Natural killer cell (primary cell): ENCODE measurements at regions not wholly inside any gene's neighbourhood (a gene's known extent, or its start where the extent isn't known, plus 50 kb on each side); places are given as distances from the start of the nearest gene placed in this dataset.
"Not testable (repeated sequence)": the region's sequence is repeated elsewhere in the genome, so short reads cannot be mapped to it uniquely, and the experiment has no call there.

Experiments
- ATAC-seq, 3 donors: fragments of 150-1000 bp in 2 of 3; fragments of 200-7000 bp in 1 of 3; cut with Tn5 transposase; 1 replicate in 1 of 3; 2 replicates in 2 of 3; pipeline ENCODE4 v1.10.0; 2021; ENCODE audit warnings: mild to moderate bottlenecking in 2 of 3, moderate library complexity in 2 of 3
- DNase-seq, 2 donors: peaks; one replicate each; pipeline versions ENCODE4 v3.0.0 to v3.0.0-alpha.2; 2013 to 2021; ENCODE audit warnings: mixed read lengths in 1 of 2
- H3K27ac ChIP-seq: one replicate; pipeline ENCODE4 v1.5.1; 2013; ENCODE audit warnings: mild to moderate bottlenecking, low read length
- H3K27me3 ChIP-seq: one replicate; pipeline ENCODE4 v1.6.1; 2013; ENCODE audit warnings: low read length; ENCODE audit not compliant: control insufficient read depth, insufficient read depth
- H3K36me3 ChIP-seq: one replicate; pipeline ENCODE4 v1.6.1; 2013; ENCODE audit warnings: low read length; ENCODE audit not compliant: control insufficient read depth, insufficient read depth
- H3K4me1 ChIP-seq: one replicate; pipeline ENCODE4 v1.6.1; 2013; ENCODE audit warnings: low read length; ENCODE audit not compliant: control insufficient read depth, insufficient read depth
- H3K4me3 ChIP-seq: one replicate; pipeline ENCODE4 v1.5.1; 2013; ENCODE audit warnings: low read length
- H3K9me3 ChIP-seq: one replicate; pipeline ENCODE4 v1.6.1; 2013; ENCODE audit warnings: low read length; ENCODE audit not compliant: control insufficient read depth, insufficient read depth
- H3K27ac Mint-ChIP-seq, 2 donors: one replicate each; pipeline ENCODE4 v1.8.0; 2022; ENCODE audit warnings: mild to moderate bottlenecking in 2 of 2, mixed read lengths in 2 of 2, moderate library complexity in 1 of 2
- H3K27me3 Mint-ChIP-seq, 2 donors: one replicate each; pipeline ENCODE4 v1.8.0; 2022; ENCODE audit warnings: low read depth in 2 of 2, mixed read lengths in 2 of 2
- H3K36me3 Mint-ChIP-seq: one replicate; pipeline ENCODE4 v1.8.0; 2022; ENCODE audit warnings: mixed read lengths
- H3K4me1 Mint-ChIP-seq, 2 donors: one replicate each; pipeline ENCODE4 v1.8.0; 2022; ENCODE audit warnings: mixed read lengths in 2 of 2
- H3K4me3 Mint-ChIP-seq: one replicate; pipeline ENCODE4 v1.8.0; 2022; ENCODE audit warnings: mild to moderate bottlenecking, moderate library complexity, mixed read lengths
- H3K9me3 Mint-ChIP-seq, 2 donors: one replicate each; pipeline ENCODE4 v1.8.0; 2022; ENCODE audit warnings: mixed read lengths in 2 of 2
- CTCF ChIP-seq: fragments of 200-600 bp; IDR thresholded peaks from one replicate; pipeline ENCODE4 v1.8.0; 2022; ENCODE audit warnings: antibody characterized with exemption
- WGBS: methylation state at CpG from one replicate; pipeline ENCODE4 v1.1.7; 2013; ENCODE audit warnings: missing lambda C conversion rate; ENCODE audit not compliant: insufficient coverage; 5-methylcytosine and 5-hydroxymethylcytosine counted together
- intact Hi-C: fragments of 100-400 bp; cut with micrococcal nuclease; formaldehyde crosslinking; loops from one replicate; pipeline ENCODE4 v1.14.2; 2022

GRCh38 chr6:90361174-90361573 lies 64.5 kb upstream of the BACH2 start:
- Mint-ChIP-seq H3K4me1 (no peaks in the 10 kb centered on the region), H3K36me3 (no peaks in the 10 kb centered on the region), H3K27me3 (peaks cover 0 to 3% of the 10 kb centered on the region in 2 donors), H3K4me3 (no peak overlapping the region), H3K27ac (no peak overlapping the region), H3K9me3 (no peaks in the 10 kb centered on the region)
- Histone ChIP-seq H3K9me3 (no peaks in the 10 kb centered on the region), H3K27me3 (no peaks in the 10 kb centered on the region), H3K4me3 (no peak overlapping the region), H3K27ac (no peak overlapping the region), H3K4me1 (no peaks in the 10 kb centered on the region), H3K36me3 (no peaks in the 10 kb centered on the region)
- no peak for ATAC-seq
- 90% methylated on average over 4 of the region's 4 CpGs for WGBS
- DNase-seq = no peak
- TF ChIP-seq CTCF = no peak
- intact Hi-C loops = no loop called here

- WGBS = 93% methylated on average over 9 of the region's 11 CpGs
- H3K27ac Mint-ChIP-seq, H3K4me3 Mint-ChIP-seq, H3K27me3 Mint-ChIP-seq, intact Hi-C loops, H3K36me3 Mint-ChIP-seq, H3K36me3 ChIP-seq, H3K4me1 ChIP-seq, H3K27ac ChIP-seq, H3K9me3 ChIP-seq, H3K4me3 ChIP-seq, H3K4me1 Mint-ChIP-seq, ATAC-seq, DNase-seq, H3K27me3 ChIP-seq, H3K9me3 Mint-ChIP-seq: not testable (repeated sequence)
These were observed 61.6 kb upstream of the BACH2 start for GRCh38 chr6:90358036-90358770.

- H3K27me3 Mint-ChIP-seq = peaks cover 3 to 8% of the 10 kb centered on the region in 2 donors
- ATAC-seq (no peak), DNase-seq (no peak)
- H3K4me1 ChIP-seq = peaks cover 3% of the 10 kb centered on the region
- no peak overlapping the region for H3K27ac Mint-ChIP-seq
- no peak for TF ChIP-seq CTCF
- no peak overlapping the region for H3K4me3 ChIP-seq
- H3K4me3 Mint-ChIP-seq = no peak overlapping the region
- peaks cover 2 to 4% of the 10 kb centered on the region in 2 donors for H3K4me1 Mint-ChIP-seq
- H3K36me3 Mint-ChIP-seq = no peaks in the 10 kb centered on the region
- no peaks in the 10 kb centered on the region for H3K9me3 Mint-ChIP-seq
- H3K9me3 ChIP-seq = no peaks in the 10 kb centered on the region
- H3K36me3 ChIP-seq = no peaks in the 10 kb centered on the region
- H3K27me3 ChIP-seq = no peaks in the 10 kb centered on the region
- H3K27ac ChIP-seq = no peak overlapping the region
- intact Hi-C loops = no loop called here
- WGBS = 90% methylated on average over 12 of the region's 12 CpGs
These were observed 59.4 kb upstream of the BACH2 start for GRCh38 chr6:90356012-90356421.

GRCh38 chr6:90354961-90355360 lies 58.3 kb upstream of the BACH2 start:
- Histone ChIP-seq H3K4me3 (no peak overlapping the region), H3K27me3 (no peaks in the 10 kb centered on the region), H3K36me3 (no peaks in the 10 kb centered on the region), H3K27ac (no peak overlapping the region), H3K4me1 (peaks cover 4% of the 10 kb centered on the region), H3K9me3 (no peaks in the 10 kb centered on the region)
- DNase-seq (no peak), ATAC-seq (no peak)
- H3K27me3 Mint-ChIP-seq = peaks cover 3 to 8% of the 10 kb centered on the region in 2 donors
- H3K27ac Mint-ChIP-seq = no peak overlapping the region
- no peak for TF ChIP-seq CTCF
- intact Hi-C loops = no loop called here
- H3K9me3 Mint-ChIP-seq = no peaks in the 10 kb centered on the region
- H3K4me1 Mint-ChIP-seq = peaks cover 7 to 11% of the 10 kb centered on the region in 2 donors
- no peaks in the 10 kb centered on the region for H3K36me3 Mint-ChIP-seq
- H3K4me3 Mint-ChIP-seq = no peak overlapping the region
